K562 (cell line): ENCODE measurements at regions not wholly inside any gene's neighbourhood (a gene's known extent, or its start where the extent isn't known, plus 50 kb on each side); places are given as distances from the start of the nearest gene placed in this dataset.

ENCODE experiments used
- ATAC-seq: fragments of 200-7000 bp; cut with Tn5 transposase; 3 replicates; pipeline ENCODE4 v1.9.1; 2020; ENCODE audit warnings: moderate library complexity
- BruUV-seq: library from RNA; stranded (reverse); fragments of 400-500 nt; replicated peaks from 2 replicates; lab custom pipeline; 2021; lab: Mats Ljungman, UMichigan
- CTCF ChIA-PET: fragments of 300-600 bp; formaldehyde crosslinking; extraction: SDS; loops from one replicate; lab custom pipeline; 2021; ENCODE audit warnings: low intra/inter-chr PET ratio; lab: Yijun Ruan, JAX
- POLR2A ChIA-PET: fragments of 300-600, 350-650 bp; sonication (Branson Sonifier 250); formaldehyde crosslinking; extraction: SDS; loops from one replicate; lab custom pipeline; 2021; ENCODE audit warnings: antibody characterized with exemption, inconsistent platforms; lab: Yijun Ruan, JAX
- DNase-seq, 4 experiments: peaks; one replicate each; pipeline versions ENCODE4 v3.0.0 to v3.0.0-alpha.2; 2011 to 2018; ENCODE audit warnings: low spot score in 3 of 4, mixed read lengths in 3 of 4; ENCODE audit errors: extremely low read depth in 1 of 4
- FAIRE-seq: peaks from 2 replicates; lab custom pipeline; 2011; peaks lifted over from hg19 to GRCh38; lab: Jason Lieb, UNC
- H2AFZ ChIP-seq: 2 replicates; pipeline ENCODE4 v1.6.0; 2011; ENCODE audit warnings: low read depth, low read length, control low read depth, inconsistent platforms
- H3K27ac ChIP-seq: fragments of 200-600 bp; 3 replicates; pipeline ENCODE4 v1.8.0; 2011; ENCODE audit warnings: low read depth, mild to moderate bottlenecking, control low read depth, inconsistent platforms, low read length, moderate library complexity, mixed read lengths; ENCODE audit errors: extremely low read depth
- H3K27me3 ChIP-seq, 2 experiments: fragments of 300-600 bp in 1 of 2; 2 replicates in 1 of 2; 3 replicates in 1 of 2; pipeline versions ENCODE4 v1.6.0 to v1.8.0; 2011; ENCODE audit warnings: inconsistent platforms in 2 of 2, low read length in 2 of 2, mild to moderate bottlenecking in 1 of 2, mixed read lengths in 1 of 2, moderate library complexity in 1 of 2; ENCODE audit not compliant: control insufficient read depth in 2 of 2, insufficient read depth in 2 of 2
- H3K36me3 ChIP-seq: fragments of 300-600 bp; 3 replicates; pipeline ENCODE4 v1.8.0; 2011; ENCODE audit warnings: mild to moderate bottlenecking, low read length, inconsistent platforms; ENCODE audit not compliant: control insufficient read depth, insufficient read depth
- H3K4me1 ChIP-seq, 2 experiments: fragments of 200-600 bp in 1 of 2; replicated peaks in 1 of 2; 2 replicates in 1 of 2; 3 replicates in 1 of 2; pipeline versions ENCODE4 v1.5.1 to v1.8.0; 2011; ENCODE audit warnings: inconsistent platforms in 2 of 2, low read length in 2 of 2, mild to moderate bottlenecking in 1 of 2, mixed read lengths in 1 of 2, moderate library complexity in 1 of 2; ENCODE audit not compliant: control insufficient read depth in 2 of 2, insufficient read depth in 2 of 2
- H3K4me2 ChIP-seq: 2 replicates; pipeline ENCODE4 v1.6.1; 2011; ENCODE audit warnings: low read length, control low read depth, inconsistent platforms, mixed read lengths; ENCODE audit not compliant: insufficient read depth
- H3K4me3 ChIP-seq: fragments of 200-600 bp; sonication (generic), shearing (Covaris generic); 2 replicates; pipeline ENCODE4 v1.5.1; 2016; ENCODE audit warnings: control low read depth, inconsistent platforms
- H3K79me2 ChIP-seq: fragments of 200-600 bp; 3 replicates; pipeline ENCODE4 v1.8.0; 2011; ENCODE audit warnings: low read length, inconsistent platforms; ENCODE audit not compliant: control insufficient read depth, insufficient read depth
- H3K9ac ChIP-seq, 2 experiments: 2 replicates each; pipeline versions ENCODE4 v1.6.0 to v1.6.1; 2011; ENCODE audit warnings: low read depth in 2 of 2, low read length in 2 of 2, control low read depth in 1 of 2, inconsistent platforms in 1 of 2, mild to moderate bottlenecking in 1 of 2, mixed read lengths in 1 of 2; ENCODE audit not compliant: insufficient read depth in 1 of 2
- H3K9me1 ChIP-seq: one replicate; pipeline ENCODE4 v1.6.0; 2011; ENCODE audit warnings: inconsistent platforms, mild to moderate bottlenecking, low read length, moderate library complexity; ENCODE audit not compliant: control insufficient read depth, insufficient read depth
- H3K9me3 ChIP-seq: replicated peaks from 2 replicates; pipeline ENCODE4 v1.5.1; 2011; ENCODE audit warnings: low read depth, low read length, inconsistent platforms; ENCODE audit not compliant: control insufficient read depth, insufficient read depth
- H4K20me1 ChIP-seq: replicated peaks from 2 replicates; pipeline ENCODE4 v1.6.1; 2011; ENCODE audit warnings: low read length, inconsistent platforms, mixed read lengths; ENCODE audit not compliant: control insufficient read depth, insufficient read depth
- CTBP1 ChIP-seq: fragments of 450-650 bp; IDR thresholded peaks from 2 replicates; pipeline ENCODE4 v1.6.1; 2016; ENCODE audit warnings: borderline replicate concordance
- ELF2 ChIP-seq: fragments of 250-450 bp; sonication (Bioruptor Pico); IDR thresholded peaks from 2 replicates; pipeline ENCODE4 v1.5.0; 2021; ENCODE audit warnings: mild to moderate bottlenecking
- HMBOX1 ChIP-seq: sonication (generic); IDR thresholded peaks from 2 replicates; pipeline ENCODE4 v1.6.1; 2016
- NFIX ChIP-seq: fragments of 250-450 bp; sonication (Bioruptor Pico); IDR thresholded peaks from 2 replicates; pipeline ENCODE4 v1.4.0; 2020; ENCODE audit warnings: low read depth, mild to moderate bottlenecking, moderate library complexity
- PCBP2 ChIP-seq: fragments of 200-400 bp; formaldehyde crosslinking; IDR thresholded peaks from 2 replicates; pipeline ENCODE4 v1.6.1; 2018; ENCODE audit warnings: low read length, low read depth, mild to moderate bottlenecking, moderate library complexity; ENCODE audit not compliant: poor library complexity, severe bottlenecking
- PHF8 ChIP-seq: fragments of 200-600 bp; sonication (generic); IDR thresholded peaks from 2 replicates; pipeline ENCODE4 v1.6.1; 2012; ENCODE audit warnings: mixed run types, mild to moderate bottlenecking, inconsistent platforms, low read length, moderate library complexity, borderline replicate concordance
- POLR2A ChIP-seq: fragments of 450-650 bp; conservative IDR thresholded peaks from 2 replicates; pipeline ENCODE4 v1.6.1; 2016
- PRMT5 ChIP-seq: sonication (generic); formaldehyde crosslinking; IDR thresholded peaks from 2 replicates; pipeline ENCODE4 v1.5.0; 2020; ENCODE audit warnings: missing genetic modification reagents
- ZNF175 ChIP-seq: fragments of 200-800 bp; sonication (Bioruptor generic); IDR thresholded peaks from 2 replicates; pipeline ENCODE4 v1.6.1; 2016; ENCODE audit warnings: low read depth, mild to moderate bottlenecking, missing genetic modification characterization, missing compliant biosample characterization
- ZNF444 ChIP-seq: fragments of 250-450 bp; sonication (Bioruptor Pico); IDR thresholded peaks from 2 replicates; pipeline ENCODE4 v1.4.0; 2020; ENCODE audit warnings: mild to moderate bottlenecking, moderate library complexity
- WGBS: fragments of 100-300 bp; shearing (Covaris generic); methylation state at CpG from one replicate; pipeline ENCODE4 v1.1.6; 2016; ENCODE audit warnings: low coverage, mixed read lengths; ENCODE audit not compliant: insufficient coverage; ENCODE audit errors: missing lambda C conversion rate; 5-methylcytosine and 5-hydroxymethylcytosine counted together
- in situ Hi-C: fragments of 300-500 bp; cut with MboI; formaldehyde crosslinking; loops from 4 replicates; pipeline ENCODE4 v1.15.0; 2018; ENCODE audit warnings: inconsistent platforms, mixed read lengths
- intact Hi-C: fragments of 100-400 bp; cut with micrococcal nuclease; formaldehyde crosslinking; loops from 2 replicates; pipeline ENCODE4 v1.14.2; 2022

GRCh38 chr14:42719391-42719790 lies 1112.7 kb downstream of the LRFN5 start:
- DNase-seq (no peak), FAIRE-seq (no peak), ATAC-seq (no peak)
- no peaks in the 10 kb centered on the region for H3K79me2 ChIP-seq
- H3K9me1 ChIP-seq, result no peaks in the 10 kb centered on the region
- in situ Hi-C loops (no loop called here), intact Hi-C loops (no loop called here)
- WGBS, result 0% methylated on average over 1 of the region's 1 CpG
- no peak overlapping the region for H2AFZ ChIP-seq
- H4K20me1 ChIP-seq, result no peaks in the 10 kb centered on the region
- ChIA-PET POLR2A (no interaction called here), CTCF (no interaction called here)
- no TSS peak for BruUV-seq
- H3K4me2 ChIP-seq, result no peak overlapping the region
- no peak overlapping the region for H3K27ac ChIP-seq
- TF ChIP-seq ZNF444 (CRISPR knock-in tag) (no peak), ELF2 (CRISPR knock-in tag) (no peak), PCBP2 (no peak), PHF8 (no peak), NFIX (CRISPR knock-in tag) (no peak), ZNF175 (CRISPR knock-in tag) (no peak), CTBP1 (no peak), PRMT5 (CRISPR knock-in tag) (no peak), POLR2A (no peak), HMBOX1 (no peak)
- no peaks in the 10 kb centered on the region for H3K4me1 ChIP-seq
- no peak overlapping the region for H3K9ac ChIP-seq
- no peaks in the 10 kb centered on the region for H3K36me3 ChIP-seq
- no peak overlapping the region for H3K4me3 ChIP-seq
- H3K9me3 ChIP-seq, result no peaks in the 10 kb centered on the region
- H3K27me3 ChIP-seq, result no peaks in the 10 kb centered on the region
